Vagina (tissue), 2 donors: ENCODE measurements at regions not wholly inside any gene's neighbourhood (a gene's known extent, or its start where the extent isn't known, plus 50 kb on each side); places are given as distances from the start of the nearest gene placed in this dataset.

Experiments used
- POLR2A ChIP-seq, 2 donors: fragments of 450-650 bp; IDR thresholded peaks; one replicate each; pipeline ENCODE4 v1.6.1; 2017; ENCODE audit warnings: antibody characterized with exemption in 2 of 2, mild to moderate bottlenecking in 2 of 2, moderate library complexity in 2 of 2
- TF ChIP-seq, protein P1 (sequence below), 3 experiments: fragments of 450-650 bp in 2 of 3; fragments of 200-600 bp in 1 of 3; sonication (generic) in 1 of 3; IDR thresholded peaks; one replicate each; pipeline ENCODE4 v1.5.1; 2017 to 2019; ENCODE audit warnings: antibody characterized with exemption in 3 of 3, mild to moderate bottlenecking in 2 of 3, moderate library complexity in 2 of 3

DNA sequence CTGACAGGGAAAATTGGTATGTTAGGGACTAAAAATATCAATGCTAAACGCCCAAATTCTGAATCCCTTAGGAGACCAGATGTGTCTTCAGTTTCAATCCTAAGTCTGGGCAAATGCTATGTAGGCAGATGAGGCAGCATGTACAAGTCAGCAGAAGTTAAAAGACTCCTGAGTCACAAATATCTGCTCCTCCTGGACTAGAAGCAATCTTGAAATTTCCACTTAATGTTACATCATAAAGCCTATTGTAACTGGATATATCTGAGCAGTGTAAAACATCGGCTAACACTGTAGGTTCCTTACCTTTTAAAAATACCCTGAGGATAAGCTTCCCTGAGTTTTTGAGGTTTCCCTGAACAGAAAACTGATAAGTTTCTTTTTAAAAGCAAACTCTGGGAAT, 1087.6 kb upstream of the PIK3C3 start:
- TF ChIP-seq, protein P1, sequence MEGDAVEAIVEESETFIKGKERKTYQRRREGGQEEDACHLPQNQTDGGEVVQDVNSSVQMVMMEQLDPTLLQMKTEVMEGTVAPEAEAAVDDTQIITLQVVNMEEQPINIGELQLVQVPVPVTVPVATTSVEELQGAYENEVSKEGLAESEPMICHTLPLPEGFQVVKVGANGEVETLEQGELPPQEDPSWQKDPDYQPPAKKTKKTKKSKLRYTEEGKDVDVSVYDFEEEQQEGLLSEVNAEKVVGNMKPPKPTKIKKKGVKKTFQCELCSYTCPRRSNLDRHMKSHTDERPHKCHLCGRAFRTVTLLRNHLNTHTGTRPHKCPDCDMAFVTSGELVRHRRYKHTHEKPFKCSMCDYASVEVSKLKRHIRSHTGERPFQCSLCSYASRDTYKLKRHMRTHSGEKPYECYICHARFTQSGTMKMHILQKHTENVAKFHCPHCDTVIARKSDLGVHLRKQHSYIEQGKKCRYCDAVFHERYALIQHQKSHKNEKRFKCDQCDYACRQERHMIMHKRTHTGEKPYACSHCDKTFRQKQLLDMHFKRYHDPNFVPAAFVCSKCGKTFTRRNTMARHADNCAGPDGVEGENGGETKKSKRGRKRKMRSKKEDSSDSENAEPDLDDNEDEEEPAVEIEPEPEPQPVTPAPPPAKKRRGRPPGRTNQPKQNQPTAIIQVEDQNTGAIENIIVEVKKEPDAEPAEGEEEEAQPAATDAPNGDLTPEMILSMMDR (IDR thresholded peaks at IDR 0.05), result no peak
- TF ChIP-seq POLR2A (IDR thresholded peaks at IDR 0.05), result no peak
